K562 (cell line): ENCODE measurements at regions not wholly inside any gene's neighbourhood (a gene's known extent, or its start where the extent isn't known, plus 50 kb on each side); places are given as distances from the start of the nearest gene placed in this dataset.

ENCODE experiments used
- TF ChIP-seq, protein P1 (sequence below): sonication (generic); formaldehyde crosslinking; IDR thresholded peaks from 2 replicates; pipeline ENCODE4 v1.8.0; 2023; ENCODE audit warnings: mild to moderate bottlenecking, missing genetic modification reagents
- TF ChIP-seq, protein P2 (sequence below), 3 experiments: IDR thresholded peaks in 2 of 3; conservative IDR thresholded peaks in 1 of 3; 2 replicates each; pipeline ENCODE4 v1.5.1; 2011 to 2012; ENCODE audit warnings: low read length in 3 of 3, mild to moderate bottlenecking in 3 of 3, control low read depth in 2 of 3, improper control_type of control experiment in 1 of 3, inconsistent platforms in 1 of 3, low read depth in 1 of 3, mixed read lengths in 1 of 3, moderate library complexity in 1 of 3; ENCODE audit not compliant: insufficient read depth in 2 of 3
- TF ChIP-seq, protein P3 (sequence below), 2 experiments: fragments of 450-650 bp in 1 of 2; sonication (generic) in 1 of 2; formaldehyde crosslinking; conservative IDR thresholded peaks; 2 replicates each; pipeline versions ENCODE4 v1.4.0 to v1.8.1; 2020 to 2022; ENCODE audit warnings: mild to moderate bottlenecking in 1 of 2, missing genetic modification reagents in 1 of 2

DNA sequence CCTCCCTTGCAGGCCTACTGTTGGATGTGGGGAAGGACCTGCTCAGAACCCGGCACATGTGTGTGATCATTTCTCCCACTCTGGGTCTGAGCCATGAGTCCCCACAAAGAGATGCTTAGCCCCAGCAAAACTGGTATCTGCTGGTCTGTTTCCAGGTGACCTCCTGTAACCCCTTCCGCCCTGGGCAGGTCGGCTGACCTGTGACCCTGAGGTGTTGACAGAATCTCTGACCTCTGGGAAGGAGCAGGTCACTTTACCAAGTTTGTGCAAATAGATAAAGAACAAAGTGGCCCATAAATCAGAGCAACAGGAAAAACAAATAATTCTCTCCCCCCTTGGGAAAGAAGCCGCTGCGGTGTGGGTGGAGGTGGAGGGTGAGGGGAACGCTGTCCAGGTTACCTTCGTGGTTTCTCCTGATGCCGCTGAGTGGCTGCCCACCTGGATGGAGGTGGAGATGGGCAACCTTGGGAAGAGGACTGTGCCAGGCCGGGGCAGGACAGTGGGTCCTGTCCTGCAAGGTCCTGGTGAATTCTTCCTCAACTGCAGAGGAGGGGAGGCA is 174.0 kb upstream of the MYCN start:
- TF ChIP-seq, protein P1, sequence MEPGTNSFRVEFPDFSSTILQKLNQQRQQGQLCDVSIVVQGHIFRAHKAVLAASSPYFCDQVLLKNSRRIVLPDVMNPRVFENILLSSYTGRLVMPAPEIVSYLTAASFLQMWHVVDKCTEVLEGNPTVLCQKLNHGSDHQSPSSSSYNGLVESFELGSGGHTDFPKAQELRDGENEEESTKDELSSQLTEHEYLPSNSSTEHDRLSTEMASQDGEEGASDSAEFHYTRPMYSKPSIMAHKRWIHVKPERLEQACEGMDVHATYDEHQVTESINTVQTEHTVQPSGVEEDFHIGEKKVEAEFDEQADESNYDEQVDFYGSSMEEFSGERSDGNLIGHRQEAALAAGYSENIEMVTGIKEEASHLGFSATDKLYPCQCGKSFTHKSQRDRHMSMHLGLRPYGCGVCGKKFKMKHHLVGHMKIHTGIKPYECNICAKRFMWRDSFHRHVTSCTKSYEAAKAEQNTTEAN, result no peak
- TF ChIP-seq, protein P2, sequence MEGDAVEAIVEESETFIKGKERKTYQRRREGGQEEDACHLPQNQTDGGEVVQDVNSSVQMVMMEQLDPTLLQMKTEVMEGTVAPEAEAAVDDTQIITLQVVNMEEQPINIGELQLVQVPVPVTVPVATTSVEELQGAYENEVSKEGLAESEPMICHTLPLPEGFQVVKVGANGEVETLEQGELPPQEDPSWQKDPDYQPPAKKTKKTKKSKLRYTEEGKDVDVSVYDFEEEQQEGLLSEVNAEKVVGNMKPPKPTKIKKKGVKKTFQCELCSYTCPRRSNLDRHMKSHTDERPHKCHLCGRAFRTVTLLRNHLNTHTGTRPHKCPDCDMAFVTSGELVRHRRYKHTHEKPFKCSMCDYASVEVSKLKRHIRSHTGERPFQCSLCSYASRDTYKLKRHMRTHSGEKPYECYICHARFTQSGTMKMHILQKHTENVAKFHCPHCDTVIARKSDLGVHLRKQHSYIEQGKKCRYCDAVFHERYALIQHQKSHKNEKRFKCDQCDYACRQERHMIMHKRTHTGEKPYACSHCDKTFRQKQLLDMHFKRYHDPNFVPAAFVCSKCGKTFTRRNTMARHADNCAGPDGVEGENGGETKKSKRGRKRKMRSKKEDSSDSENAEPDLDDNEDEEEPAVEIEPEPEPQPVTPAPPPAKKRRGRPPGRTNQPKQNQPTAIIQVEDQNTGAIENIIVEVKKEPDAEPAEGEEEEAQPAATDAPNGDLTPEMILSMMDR (IDR thresholded peaks at IDR 0.05 in 2 of 3, conservative IDR thresholded peaks at IDR 0.05 in 1 of 3; ENCODE audit: insufficient read depth in 2 of 3, low read depth in 1 of 3, low read length in 3 of 3), result no peak
- TF ChIP-seq, protein P3, sequence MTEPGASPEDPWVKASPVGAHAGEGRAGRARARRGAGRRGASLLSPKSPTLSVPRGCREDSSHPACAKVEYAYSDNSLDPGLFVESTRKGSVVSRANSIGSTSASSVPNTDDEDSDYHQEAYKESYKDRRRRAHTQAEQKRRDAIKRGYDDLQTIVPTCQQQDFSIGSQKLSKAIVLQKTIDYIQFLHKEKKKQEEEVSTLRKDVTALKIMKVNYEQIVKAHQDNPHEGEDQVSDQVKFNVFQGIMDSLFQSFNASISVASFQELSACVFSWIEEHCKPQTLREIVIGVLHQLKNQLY (CRISPR knock-in tag; conservative IDR thresholded peaks at IDR 0.05), result no peak
